ACHN (cell line): ENCODE measurements at regions not wholly inside any gene's neighbourhood (a gene's known extent, or its start where the extent isn't known, plus 50 kb on each side); places are given as distances from the start of the nearest gene placed in this dataset.
"Not testable (repeated sequence)": the region's sequence is repeated elsewhere in the genome, so short reads cannot be mapped to it uniquely, and the experiment has no call there.

ENCODE experiments used
- DNase-seq: peaks from one replicate; pipeline ENCODE4 v3.0.0-alpha.2; 2015
- in situ Hi-C: cut with HindIII; loops from 2 replicates; pipeline ENCODE4 v1.10.0; 2017; ENCODE audit warnings: low sequenced_read_pairs, low pct_ligation_motif_present, low pct_unique_long_range_greater_than_20kb

GRCh38 chr18:40250236-40250635, 1704.8 kb upstream of the PIK3C3 start:
- in situ Hi-C loops, result no loop called here
- no peak for DNase-seq

GRCh38 chr18:40249390-40250080, 1705.5 kb upstream of the PIK3C3 start:
- DNase-seq, result no peak
- in situ Hi-C loops, result no loop called here

GRCh38 chr18:40245612-40246011, 1709.4 kb upstream of the PIK3C3 start:
- in situ Hi-C loops, DNase-seq: not testable (repeated sequence)

GRCh38 chr18:40243607-40244006, 1711.4 kb upstream of the PIK3C3 start:
- DNase-seq, result no peak
- in situ Hi-C loops, result no loop called here

- no peak for DNase-seq
- in situ Hi-C loops, result no loop called here
Observed at GRCh38 chr18:40235836-40236235, 1719.2 kb upstream of the PIK3C3 start.

- no peak for DNase-seq
- in situ Hi-C loops, result no loop called here
Observed at GRCh38 chr18:40235323-40235722, 1719.7 kb upstream of the PIK3C3 start.

GRCh38 chr18:40233931-40234616, 1721.0 kb upstream of the PIK3C3 start:
- in situ Hi-C loops, result no loop called here
- DNase-seq, result no peak

- in situ Hi-C loops, result no loop called here
- DNase-seq, result no peak
Observed at GRCh38 chr18:40222776-40223175, 1732.3 kb upstream of the PIK3C3 start.

- in situ Hi-C loops, result no loop called here
- DNase-seq, result no peak
Observed at GRCh38 chr18:40216856-40217255, 1738.2 kb upstream of the PIK3C3 start.

GRCh38 chr18:40215979-40216378, 1739.1 kb upstream of the PIK3C3 start:
- in situ Hi-C loops, result no loop called here
- DNase-seq, result no peak

- no peak for DNase-seq
- in situ Hi-C loops, result no loop called here
Observed at GRCh38 chr18:40210696-40211095, 1744.3 kb upstream of the PIK3C3 start.

- DNase-seq, result no peak
- in situ Hi-C loops, result no loop called here
Observed at GRCh38 chr18:40208958-40209357, 1746.1 kb upstream of the PIK3C3 start.

GRCh38 chr18:40197711-40198110, 1757.3 kb upstream of the PIK3C3 start:
- in situ Hi-C loops, result no loop called here
- no peak for DNase-seq

GRCh38 chr18:40186677-40187076, 1768.4 kb upstream of the PIK3C3 start:
- in situ Hi-C loops, result no loop called here
- DNase-seq, result no peak

GRCh38 chr18:40179729-40180461, 1775.1 kb upstream of the PIK3C3 start:
- in situ Hi-C loops, result no loop called here
- no peak for DNase-seq

GRCh38 chr18:40168026-40168425, 1787.0 kb upstream of the PIK3C3 start:
- in situ Hi-C loops, result no loop called here

GRCh38 chr18:40163254-40163653, 1791.8 kb upstream of the PIK3C3 start:
- in situ Hi-C loops, result no loop called here
- DNase-seq, result no peak

More at GRCh38 chr18:40168026-40168425, 1787.0 kb upstream of the PIK3C3 start:
- DNase-seq, result no peak

- no peak for DNase-seq
- in situ Hi-C loops, result no loop called here
Observed at GRCh38 chr18:40160361-40160760, 1794.7 kb upstream of the PIK3C3 start.

- in situ Hi-C loops, result no loop called here
- DNase-seq, result peak; percentile 24
Observed at GRCh38 chr18:40159141-40160017, 1795.7 kb upstream of the PIK3C3 start.
